ENCODE measurements at regions not wholly inside any gene's neighbourhood (a gene's known extent, or its start where the extent isn't known, plus 50 kb on each side); places are given as distances from the start of the nearest gene placed in this dataset.
"Not testable (repeated sequence)": the region's sequence is repeated elsewhere in the genome, so short reads cannot be mapped to it uniquely, and the experiment has no call there.

- DNase-seq, result no peak
These were observed 195.6 kb upstream of the TNC start for GRCh38 chr9:115313545-115313944.

- DNase-seq, result no peak
These were observed 208.5 kb upstream of the TNC start for GRCh38 chr9:115326461-115326860.

GRCh38 chr9:115327436-115328122, 209.6 kb upstream of the TNC start:
- no peak for DNase-seq

- no peak for DNase-seq
These were observed 210.3 kb upstream of the TNC start for GRCh38 chr9:115328228-115328627.

GRCh38 chr9:115328677-115329076, 210.7 kb upstream of the TNC start:
- DNase-seq, result no peak

GRCh38 chr9:115333277-115334070, 215.5 kb upstream of the TNC start:
- no peak for DNase-seq

- DNase-seq, result no peak
These were observed 217.5 kb upstream of the TNC start for GRCh38 chr9:115335439-115335838.

- no peak for DNase-seq
These were observed 222.4 kb upstream of the TNC start for GRCh38 chr9:115340314-115340713.

GRCh38 chr9:115341426-115341825, 223.5 kb upstream of the TNC start:
- no peak for DNase-seq

- DNase-seq, result not testable (repeated sequence)
These were observed 229.8 kb upstream of the TNC start for GRCh38 chr9:115347776-115348175.

- not testable (repeated sequence) for DNase-seq
These were observed 231.0 kb upstream of the TNC start for GRCh38 chr9:115348936-115349335.

GRCh38 chr9:115349542-115349941, 231.6 kb upstream of the TNC start:
- DNase-seq, result no peak

GRCh38 chr9:115350548-115350947, 232.6 kb upstream of the TNC start:
- no peak for DNase-seq

GRCh38 chr9:115353681-115354080, 235.7 kb upstream of the TNC start:
- no peak for DNase-seq

GRCh38 chr9:115357821-115358220, 239.9 kb upstream of the TNC start:
- DNase-seq, result no peak

GRCh38 chr9:115359017-115359780, 241.2 kb upstream of the TNC start:
- DNase-seq, result no peak

GRCh38 chr9:115360122-115360521, 242.2 kb upstream of the TNC start:
- no peak for DNase-seq

- DNase-seq, result no peak
These were observed 244.1 kb upstream of the TNC start for GRCh38 chr9:115362101-115362500.

- no peak for DNase-seq
These were observed 244.7 kb upstream of the TNC start for GRCh38 chr9:115362640-115363039.

- no peak for DNase-seq
These were observed 247.0 kb upstream of the TNC start for GRCh38 chr9:115364991-115365390.

GRCh38 chr9:115367321-115367720, 249.4 kb upstream of the TNC start:
- DNase-seq, result no peak

GRCh38 chr9:115367780-115368525, 250.0 kb upstream of the TNC start:
- no peak for DNase-seq
